ENCODE measurements at regions not wholly inside any gene's neighbourhood (a gene's known extent, or its start where the extent isn't known, plus 50 kb on each side); places are given as distances from the start of the nearest gene placed in this dataset.
"Not testable (repeated sequence)": the region's sequence is repeated elsewhere in the genome, so short reads cannot be mapped to it uniquely, and the experiment has no call there.

DNA sequence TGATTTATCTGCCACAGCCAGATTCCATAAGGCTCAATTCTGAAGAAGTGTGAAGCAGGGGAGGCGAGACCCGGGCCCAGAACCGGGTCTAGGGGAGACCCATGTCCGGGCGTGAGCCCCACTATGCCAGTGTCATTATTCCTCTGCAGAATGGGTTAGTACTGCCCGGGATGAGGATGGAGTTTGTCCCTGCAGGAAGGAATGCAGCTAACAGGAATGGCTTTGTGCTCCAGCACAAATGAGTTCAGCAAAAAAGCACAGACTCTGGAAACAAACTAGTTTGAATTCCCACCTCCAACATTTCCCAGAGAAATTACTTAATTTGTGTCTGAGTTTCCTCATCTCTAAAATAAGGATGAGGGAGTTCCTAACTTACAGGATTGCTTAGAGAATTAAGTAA, 202.9 kb downstream of the SYK start:
- no peak for TF ChIP-seq ZFX (IDR thresholded peaks at IDR 0.05)
- H3K27ac ChIP-seq: no peak overlapping the region

DNA sequence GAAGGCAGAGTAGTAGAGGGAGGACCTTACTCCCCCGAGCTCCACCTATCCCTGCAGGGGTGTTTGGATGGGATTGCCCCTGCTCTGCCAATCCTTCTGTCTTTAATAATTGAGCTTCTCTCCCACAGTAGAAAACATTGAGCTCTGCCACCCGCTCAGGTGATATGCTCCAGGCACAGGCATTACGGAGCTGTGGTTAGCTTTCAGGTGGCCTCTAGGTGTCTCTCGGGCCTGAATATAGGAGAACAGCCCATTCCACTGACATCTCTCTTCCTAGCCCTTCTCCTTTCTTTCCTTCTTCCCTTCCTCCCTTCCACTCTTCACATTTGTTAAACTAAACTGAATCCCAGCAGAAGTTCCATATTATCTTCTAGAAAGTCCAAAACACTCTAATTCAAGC, 203.4 kb downstream of the SYK start:
- no peak overlapping the region for H3K27ac ChIP-seq
- TF ChIP-seq, protein P1, sequence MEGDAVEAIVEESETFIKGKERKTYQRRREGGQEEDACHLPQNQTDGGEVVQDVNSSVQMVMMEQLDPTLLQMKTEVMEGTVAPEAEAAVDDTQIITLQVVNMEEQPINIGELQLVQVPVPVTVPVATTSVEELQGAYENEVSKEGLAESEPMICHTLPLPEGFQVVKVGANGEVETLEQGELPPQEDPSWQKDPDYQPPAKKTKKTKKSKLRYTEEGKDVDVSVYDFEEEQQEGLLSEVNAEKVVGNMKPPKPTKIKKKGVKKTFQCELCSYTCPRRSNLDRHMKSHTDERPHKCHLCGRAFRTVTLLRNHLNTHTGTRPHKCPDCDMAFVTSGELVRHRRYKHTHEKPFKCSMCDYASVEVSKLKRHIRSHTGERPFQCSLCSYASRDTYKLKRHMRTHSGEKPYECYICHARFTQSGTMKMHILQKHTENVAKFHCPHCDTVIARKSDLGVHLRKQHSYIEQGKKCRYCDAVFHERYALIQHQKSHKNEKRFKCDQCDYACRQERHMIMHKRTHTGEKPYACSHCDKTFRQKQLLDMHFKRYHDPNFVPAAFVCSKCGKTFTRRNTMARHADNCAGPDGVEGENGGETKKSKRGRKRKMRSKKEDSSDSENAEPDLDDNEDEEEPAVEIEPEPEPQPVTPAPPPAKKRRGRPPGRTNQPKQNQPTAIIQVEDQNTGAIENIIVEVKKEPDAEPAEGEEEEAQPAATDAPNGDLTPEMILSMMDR (conservative IDR thresholded peaks at IDR 0.05): peak; percentile 26
- TF ChIP-seq ZFX (IDR thresholded peaks at IDR 0.05): no peak

DNA sequence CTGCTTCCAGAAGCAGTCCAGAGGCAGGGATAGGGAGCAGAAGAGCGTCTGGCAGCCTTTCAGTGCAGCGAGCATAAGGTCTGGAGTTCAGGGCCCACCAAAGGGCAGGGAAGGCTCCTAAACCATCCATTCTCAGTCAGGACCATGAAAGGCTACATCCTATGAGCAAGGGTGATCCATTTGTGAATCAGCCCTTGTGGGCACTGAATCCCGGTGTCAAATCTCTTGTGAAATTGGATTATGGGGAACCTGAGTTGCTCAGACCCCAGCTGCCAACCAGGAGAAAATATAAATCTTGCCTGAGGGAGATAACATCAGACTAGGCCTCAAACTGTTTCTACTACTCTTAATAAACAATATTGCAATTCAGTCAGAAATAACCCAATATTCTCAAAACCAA, 204.4 kb downstream of the SYK start:
- no peak for TF ChIP-seq ZFX (IDR thresholded peaks at IDR 0.05)
- TF ChIP-seq, protein P1 (conservative IDR thresholded peaks at IDR 0.05): no peak

DNA sequence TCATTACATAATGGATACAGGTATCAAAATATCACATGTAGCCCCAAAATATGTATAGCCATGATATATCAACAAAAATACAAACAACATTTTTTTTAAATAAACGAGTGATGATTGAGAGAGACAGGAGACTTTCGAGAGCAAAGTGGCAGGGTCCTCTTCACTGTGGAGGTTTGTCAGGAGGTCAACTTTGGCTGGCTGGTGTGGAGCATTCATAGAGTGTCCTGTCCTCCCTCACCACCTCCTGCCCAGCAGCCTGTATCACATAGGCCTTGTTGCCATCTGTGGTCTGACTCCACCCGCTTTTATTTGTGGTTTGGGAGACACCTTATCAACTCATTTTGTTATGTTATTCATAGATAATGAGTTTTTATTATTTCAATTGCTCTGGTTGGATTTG, 206.9 kb downstream of the SYK start:
- TF ChIP-seq ZFX (IDR thresholded peaks at IDR 0.05): no peak
- no peak overlapping the region for H3K27ac ChIP-seq

More for the DNA sequence above, 204.4 kb downstream of the SYK start:
- H3K27ac ChIP-seq: no peak overlapping the region

DNA sequence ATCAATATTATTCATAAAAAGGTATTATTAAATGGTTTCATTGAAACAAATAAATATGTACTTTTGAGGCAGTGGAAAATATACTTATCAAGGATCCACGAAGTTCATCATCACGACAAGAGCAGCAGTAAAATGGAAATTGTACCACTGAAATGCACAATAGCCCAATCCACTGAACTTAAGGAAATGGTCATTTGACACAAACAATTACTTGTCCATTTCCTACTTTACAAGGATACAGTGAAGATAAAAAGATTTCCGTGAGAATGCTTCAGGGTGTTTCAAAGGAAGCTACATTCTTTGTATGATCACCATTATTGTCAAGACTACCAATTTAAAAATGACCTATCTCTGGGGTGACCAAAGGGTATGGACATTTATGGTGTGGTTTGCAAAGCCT, 210.3 kb downstream of the SYK start:
- TF ChIP-seq, protein P1 (conservative IDR thresholded peaks at IDR 0.05): no peak
- no peak for TF ChIP-seq ZFX (IDR thresholded peaks at IDR 0.05)
- H3K27ac ChIP-seq: no peak overlapping the region

DNA sequence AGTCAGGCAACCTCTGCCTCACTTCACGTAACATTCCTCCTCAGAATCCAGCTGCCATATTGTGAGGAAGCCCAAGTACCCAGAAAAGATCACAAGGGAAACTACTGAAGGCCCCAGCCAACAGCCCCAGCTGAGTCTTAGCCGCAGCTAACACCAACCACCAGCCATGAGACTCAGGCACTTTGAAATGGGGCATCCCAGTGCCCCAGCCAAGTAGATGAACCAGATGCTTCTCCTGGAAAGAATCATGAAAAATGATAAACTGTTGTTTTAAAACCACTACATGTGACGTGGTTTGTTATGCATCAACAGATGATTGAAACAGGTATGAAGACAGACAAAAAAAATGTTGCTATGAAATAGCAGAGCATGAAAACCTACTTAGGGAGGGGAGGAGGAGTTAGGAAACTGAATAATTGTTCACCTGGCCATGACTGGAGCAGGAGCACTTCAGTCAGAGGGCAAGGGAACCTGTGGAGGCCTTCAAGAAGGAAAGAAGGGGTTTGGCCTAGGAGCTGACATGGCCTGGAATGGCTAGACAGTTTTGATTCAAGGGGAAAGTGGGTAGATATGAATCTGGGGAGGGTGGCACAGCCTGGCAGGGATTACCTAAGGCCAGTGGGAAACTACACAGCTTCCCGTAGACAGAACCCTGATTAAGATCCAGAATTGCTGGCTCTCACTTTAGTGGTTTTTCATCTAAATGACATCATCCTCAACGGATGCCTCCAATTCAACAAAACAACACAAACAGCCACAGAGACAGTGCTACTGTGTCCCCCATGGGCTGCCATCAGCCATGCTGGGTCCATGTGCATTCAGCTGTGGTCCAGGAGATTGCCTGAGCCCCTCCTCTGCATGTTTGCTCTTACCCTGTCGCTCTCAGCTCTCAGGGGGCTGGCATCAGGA, 211.6 kb downstream of the SYK start:
- H3K27ac ChIP-seq: no peak overlapping the region
- TF ChIP-seq, protein P1 (conservative IDR thresholded peaks at IDR 0.05): no peak
- TF ChIP-seq ZFX (IDR thresholded peaks at IDR 0.05): no peak

DNA sequence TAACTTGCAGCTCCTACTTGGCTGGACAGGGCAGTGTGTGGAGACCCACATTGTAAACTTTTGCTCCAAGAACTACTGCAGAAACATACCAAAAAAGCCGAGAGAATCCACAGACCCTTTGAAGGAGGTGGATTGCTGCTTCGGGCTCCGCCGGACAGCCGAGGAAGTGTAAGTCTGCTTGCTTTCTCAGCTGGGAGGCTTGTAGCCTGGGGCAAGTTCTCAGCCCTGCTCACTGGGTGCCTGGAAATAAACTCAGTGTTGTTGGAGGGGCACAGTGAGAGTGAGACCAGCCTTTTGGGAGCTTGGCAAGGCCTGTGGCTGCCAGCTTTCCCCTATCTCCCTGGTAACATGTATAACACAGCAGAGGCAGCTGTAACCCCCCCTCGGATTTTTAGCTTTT, 215.6 kb downstream of the SYK start:
- TF ChIP-seq, protein P1 (conservative IDR thresholded peaks at IDR 0.05): no peak
- no peak for TF ChIP-seq ZFX (IDR thresholded peaks at IDR 0.05)
- H3K27ac ChIP-seq: no peak overlapping the region

DNA sequence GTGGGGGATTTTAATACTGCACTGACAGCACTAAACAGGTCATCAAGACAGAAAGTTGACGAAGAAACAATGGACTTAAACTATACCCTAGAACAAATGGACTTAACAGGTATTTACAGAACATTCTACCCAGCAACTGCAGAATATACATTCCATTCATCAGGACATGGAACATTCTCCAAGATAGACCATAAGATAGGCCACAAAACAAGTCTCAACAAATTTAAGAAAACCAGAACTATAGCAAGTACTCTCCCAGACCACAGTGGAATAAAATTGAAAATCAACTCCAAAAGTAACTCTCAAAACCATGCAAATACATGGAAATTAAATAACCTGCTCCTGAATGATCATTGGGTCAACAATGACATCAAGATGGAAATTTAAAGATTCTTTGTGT, 218.3 kb downstream of the SYK start:
- not testable (repeated sequence) for H3K27ac ChIP-seq

DNA sequence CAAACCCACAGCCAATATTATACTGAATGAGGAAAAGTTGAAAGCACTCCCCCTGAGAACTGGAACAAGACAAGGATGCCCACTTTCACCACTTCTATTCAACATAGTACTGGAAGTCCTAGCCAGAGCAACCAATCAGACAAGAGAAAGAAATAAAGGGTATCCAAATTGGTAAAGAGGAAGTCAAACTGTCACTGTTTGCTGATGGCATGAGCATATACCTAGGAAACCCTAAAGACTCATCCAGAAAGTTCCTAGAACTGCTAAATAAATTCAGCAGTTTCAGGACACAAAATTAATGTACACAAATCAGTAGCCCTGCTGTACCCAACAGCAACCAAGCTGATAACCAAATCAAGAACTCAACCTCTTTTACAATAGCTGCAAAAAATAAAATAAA, 220.0 kb downstream of the SYK start:
- H3K27ac ChIP-seq: not testable (repeated sequence)
